ENCODE measurements at regions not wholly inside any gene's neighbourhood (a gene's known extent, or its start where the extent isn't known, plus 50 kb on each side); places are given as distances from the start of the nearest gene placed in this dataset.

GRCh38 chr5:124576848-124577409 lies 169.5 kb downstream of the ZNF608 start:
- Histone ChIP-seq H3K4me3 (replicated peaks in 1 of 3; ENCODE audit: insufficient read depth in 1 of 3, low read depth in 2 of 3, low read length in 3 of 3) (no peak overlapping the region), H3K4me1 (ENCODE audit: insufficient read depth, low read length) (peaks cover 80% of the 10 kb centered on the region), H3K27ac (ENCODE audit: extremely low read length, insufficient read depth, low read length) (no peak overlapping the region), H3K9me3 (ENCODE audit: low read length) (no peaks in the 10 kb centered on the region), H3K79me2 (ENCODE audit: insufficient read depth, low read length) (no peaks in the 10 kb centered on the region), H3K36me3 (replicated peaks in 1 of 2; ENCODE audit: control insufficient read depth in 1 of 2, insufficient read depth in 2 of 2, low read length in 2 of 2) (no peaks in the 10 kb centered on the region), H3K4me2 (ENCODE audit: low read depth, low read length) (no peak overlapping the region), H3K27me3 (ENCODE audit: control insufficient read depth in 1 of 2, insufficient read depth in 2 of 2, low read length in 2 of 2) (no peaks in the 10 kb centered on the region), H2AFZ (ENCODE audit: low read length) (no peak overlapping the region), H4K20me1 (ENCODE audit: insufficient read depth, low read length) (no peaks in the 10 kb centered on the region), H3K9ac (ENCODE audit: insufficient read depth, low read depth, low read length) (no peak overlapping the region)
- BruUV-seq (replicated peaks): no TSS peak
- TF ChIP-seq ATF3 (CRISPR knock-in tag; IDR thresholded peaks at IDR 0.05) (no peak), ARID2 (CRISPR knock-in tag; IDR thresholded peaks at IDR 0.05; ENCODE audit: borderline replicate concordance) (no peak), MAX (IDR thresholded peaks at IDR 0.05) (no peak), ZBTB14 (CRISPR knock-in tag; IDR thresholded peaks at IDR 0.05) (no peak)
- CTCF ChIA-PET (ENCODE audit: low intra/inter-chr PET ratio, low total read pairs): no interaction called here
- in situ Hi-C loops (cut with HindIII; ENCODE audit: extremely low pct_ligation_motif_present, low pct_unique_long_range_greater_than_20kb): no loop called here
- no peak for ATAC-seq
- no peak for FAIRE-seq
- DNase-seq (ENCODE audit: low spot score): no peak
- POLR2A ChIA-PET: no interaction called here
- WGBS (ENCODE audit: low lambda C conversion rate): 91% methylated on average over 4 of the region's 4 CpGs
- intact Hi-C loops (cut with micrococcal nuclease; ENCODE audit: unreplicated experiment): no loop called here

- Histone ChIP-seq H2AFZ (ENCODE audit: low read length) (no peak overlapping the region), H3K9ac (ENCODE audit: insufficient read depth, low read depth, low read length) (no peak overlapping the region), H3K4me3 (replicated peaks in 1 of 3; ENCODE audit: insufficient read depth in 1 of 3, low read depth in 2 of 3, low read length in 3 of 3) (no peak overlapping the region), H3K36me3 (replicated peaks in 1 of 2; ENCODE audit: control insufficient read depth in 1 of 2, insufficient read depth in 2 of 2, low read length in 2 of 2) (no peaks in the 10 kb centered on the region), H3K79me2 (ENCODE audit: insufficient read depth, low read length) (no peaks in the 10 kb centered on the region), H4K20me1 (ENCODE audit: insufficient read depth, low read length) (no peaks in the 10 kb centered on the region), H3K27me3 (ENCODE audit: control insufficient read depth in 1 of 2, insufficient read depth in 2 of 2, low read length in 2 of 2) (no peaks in the 10 kb centered on the region), H3K27ac (ENCODE audit: extremely low read length, insufficient read depth, low read length) (no peak overlapping the region), H3K9me3 (ENCODE audit: low read length) (no peaks in the 10 kb centered on the region), H3K4me1 (ENCODE audit: insufficient read depth, low read length) (peaks cover 70% of the 10 kb centered on the region), H3K4me2 (ENCODE audit: low read depth, low read length) (no peak overlapping the region)
- ChIA-PET POLR2A (no interaction called here), CTCF (ENCODE audit: low intra/inter-chr PET ratio, low total read pairs) (no interaction called here)
- in situ Hi-C loops (cut with HindIII; ENCODE audit: extremely low pct_ligation_motif_present, low pct_unique_long_range_greater_than_20kb): no loop called here
- no peak for DNase-seq (ENCODE audit: low spot score)
- no peak for ATAC-seq
- 88% methylated on average over 7 of the region's 7 CpGs for WGBS (ENCODE audit: low lambda C conversion rate)
- FAIRE-seq: no peak
- no TSS peak for BruUV-seq (replicated peaks)
- intact Hi-C loops (cut with micrococcal nuclease; ENCODE audit: unreplicated experiment): no loop called here
- TF ChIP-seq RAD21 (CRISPR knock-in tag; IDR thresholded peaks at IDR 0.05) (no peak), ZNF720 (CRISPR knock-in tag; IDR thresholded peaks at IDR 0.05) (no peak), ZFP90 (CRISPR knock-in tag; IDR thresholded peaks at IDR 0.05; ENCODE audit: borderline replicate concordance) (no peak), HIC2 (CRISPR knock-in tag; IDR thresholded peaks at IDR 0.05; ENCODE audit: low read depth) (no peak)
These were observed 170.7 kb downstream of the ZNF608 start for GRCh38 chr5:124575725-124576124.
